Glomerular visceral epithelial cell (primary cell): ENCODE measurements at regions not wholly inside any gene's neighbourhood (a gene's known extent, or its start where the extent isn't known, plus 50 kb on each side); places are given as distances from the start of the nearest gene placed in this dataset.

Experiments used
- DNase-seq: peaks from one replicate; pipeline ENCODE4 v3.0.0-alpha.2; 2016; ENCODE audit errors: extremely low spot score

- no peak for DNase-seq
Observed at GRCh38 chr14:39998114-39998513, 565.9 kb upstream of the FBXO33 start.

GRCh38 chr14:39991041-39991440, 558.8 kb upstream of the FBXO33 start:
- DNase-seq, result no peak

GRCh38 chr14:39988939-39989338, 556.7 kb upstream of the FBXO33 start:
- DNase-seq, result peak; percentile 58

GRCh38 chr14:39984323-39984722, 552.1 kb upstream of the FBXO33 start:
- DNase-seq, result no peak

DNA sequence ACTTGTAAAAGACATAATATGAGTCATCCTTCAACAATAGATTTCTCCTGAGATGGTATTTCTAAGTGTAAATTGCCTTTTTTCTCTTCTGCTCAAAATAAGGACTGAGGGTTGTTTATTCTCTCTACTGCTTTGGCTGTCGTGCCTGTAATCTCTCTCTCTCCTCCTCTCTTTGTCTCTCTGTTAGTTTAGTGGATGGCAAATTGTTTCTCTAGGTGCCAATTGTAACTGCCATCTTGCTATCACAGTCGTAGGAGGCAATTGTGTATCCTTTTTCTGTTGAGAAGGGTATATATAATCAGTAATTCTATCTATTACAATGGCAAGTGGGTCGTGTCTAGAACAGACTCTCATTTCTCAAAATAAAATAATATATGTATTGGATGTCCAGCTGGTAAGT, 545.0 kb upstream of the FBXO33 start:
- no peak for DNase-seq

DNA sequence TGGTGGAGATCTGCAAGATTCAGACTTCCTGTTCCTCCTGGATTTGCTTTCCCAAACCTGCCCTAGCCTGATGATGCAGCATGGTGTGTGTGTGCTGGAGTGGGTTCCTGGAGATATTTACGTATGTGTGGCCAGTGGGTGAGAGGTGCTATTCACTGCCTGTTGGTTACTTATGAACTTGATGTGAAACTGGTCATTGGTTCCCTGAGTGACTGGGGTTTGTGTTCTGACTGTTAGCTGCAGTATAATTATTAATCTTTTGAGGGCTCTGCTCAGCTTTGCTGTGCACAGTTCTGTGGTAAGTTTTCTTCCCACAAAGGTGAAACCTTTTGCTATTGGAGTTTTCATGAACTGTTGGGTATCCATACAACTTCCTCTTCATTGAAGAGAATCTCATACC, 541.8 kb upstream of the FBXO33 start:
- DNase-seq, result peak; percentile 72

- no peak for DNase-seq
Observed at GRCh38 chr14:39972704-39973103, 540.5 kb upstream of the FBXO33 start.

DNA sequence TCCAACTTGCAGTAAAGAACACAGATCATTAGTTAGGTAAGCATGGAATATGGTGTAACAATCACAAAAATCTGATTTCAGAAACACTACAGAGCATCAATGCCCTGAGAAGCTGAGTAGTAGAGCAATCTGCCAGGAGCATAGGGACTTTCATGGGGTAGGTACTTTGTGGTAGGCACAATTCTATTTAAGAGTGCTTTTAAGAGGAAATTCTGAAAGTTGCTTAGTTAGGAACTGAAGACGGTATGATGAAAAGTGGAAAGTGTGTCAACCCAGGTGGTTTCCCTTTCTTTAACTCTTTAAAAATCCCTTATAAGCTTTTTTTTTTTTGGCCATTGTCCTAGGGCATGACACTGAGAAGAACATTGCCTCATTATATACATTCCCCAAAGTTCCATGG, 535.7 kb upstream of the FBXO33 start:
- no peak for DNase-seq

DNA sequence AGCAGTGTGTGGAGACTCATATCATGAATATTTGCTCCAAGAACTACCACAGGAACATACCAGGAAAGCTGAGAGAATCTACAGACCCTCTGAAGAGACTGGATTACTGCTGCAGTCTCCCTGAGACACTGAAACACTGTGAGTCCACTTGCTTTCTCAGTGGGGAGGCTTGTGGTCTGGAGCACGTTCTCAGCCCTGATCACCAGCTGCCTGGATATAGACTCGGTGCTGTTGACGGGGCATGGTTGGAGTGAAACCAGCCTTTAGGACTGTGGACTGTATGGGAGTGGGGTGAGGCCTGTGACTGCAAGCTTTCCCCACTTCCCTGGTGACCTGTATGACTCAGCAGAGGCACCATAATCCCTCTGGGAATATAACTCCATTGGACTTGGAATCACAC, 525.8 kb upstream of the FBXO33 start:
- no peak for DNase-seq

DNA sequence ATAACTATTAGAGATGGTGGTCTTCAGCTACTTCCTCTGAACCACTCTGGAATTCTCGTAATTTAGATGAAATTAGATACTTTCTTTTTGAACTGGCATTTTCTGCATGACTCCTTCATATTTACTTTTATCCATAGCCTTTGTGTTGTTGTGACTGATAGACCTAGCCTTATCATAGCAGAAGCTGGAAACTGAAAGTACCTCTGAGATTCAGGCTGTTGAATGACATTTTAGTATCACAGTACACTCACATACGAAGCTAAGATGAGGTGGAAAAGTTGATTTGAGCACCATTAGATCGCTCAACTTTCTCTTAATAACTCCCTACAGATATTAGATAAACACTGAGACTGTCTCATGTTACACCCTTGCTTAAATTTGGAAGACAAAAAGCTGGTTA, 525.1 kb upstream of the FBXO33 start:
- no peak for DNase-seq

- DNase-seq, result no peak
Observed at GRCh38 chr14:39956372-39956771, 524.1 kb upstream of the FBXO33 start.

DNA sequence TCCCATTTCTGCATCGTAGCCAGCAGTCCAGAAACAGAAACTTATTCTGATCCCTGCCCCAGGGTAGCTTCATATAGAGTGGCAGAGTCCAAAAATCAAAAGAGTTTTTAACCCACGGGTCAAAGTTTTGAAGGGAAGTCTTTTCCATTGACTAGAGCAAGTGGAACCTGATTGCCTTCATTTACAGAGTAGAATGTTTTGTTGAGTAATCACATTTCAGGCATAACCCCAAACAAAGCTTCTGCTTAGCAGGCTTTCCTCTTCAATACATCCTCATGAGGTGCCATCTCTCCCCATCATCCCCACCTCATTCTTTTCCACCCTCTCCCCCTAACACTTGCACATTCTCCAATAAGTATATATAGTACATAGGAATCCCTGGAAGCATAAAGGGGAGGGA, 516.0 kb upstream of the FBXO33 start:
- no peak for DNase-seq

DNA sequence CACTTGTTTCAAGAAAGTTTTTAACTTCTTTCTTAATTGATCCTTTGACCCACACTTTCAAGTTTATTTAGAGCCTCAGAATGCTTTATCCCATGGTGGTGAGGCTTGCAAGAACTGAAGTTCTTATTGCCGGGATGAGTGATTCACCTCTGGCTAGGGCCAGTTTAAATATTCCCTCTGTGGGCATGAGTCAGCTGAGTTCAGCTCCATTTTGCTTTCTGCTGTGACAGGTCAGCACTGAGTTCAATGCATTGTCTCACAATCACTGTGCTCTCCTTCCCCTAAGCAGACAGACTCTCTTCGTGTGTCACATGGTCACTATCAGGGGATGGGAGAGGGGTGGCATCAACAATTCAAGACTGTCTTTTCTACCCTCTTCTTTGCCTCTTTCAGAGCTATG, 514.6 kb upstream of the FBXO33 start:
- peak; percentile 69 for DNase-seq

- no peak for DNase-seq
Observed at GRCh38 chr14:39939023-39939422, 506.8 kb upstream of the FBXO33 start.

GRCh38 chr14:39912192-39913100, 480.2 kb upstream of the FBXO33 start:
- no peak for DNase-seq

DNA sequence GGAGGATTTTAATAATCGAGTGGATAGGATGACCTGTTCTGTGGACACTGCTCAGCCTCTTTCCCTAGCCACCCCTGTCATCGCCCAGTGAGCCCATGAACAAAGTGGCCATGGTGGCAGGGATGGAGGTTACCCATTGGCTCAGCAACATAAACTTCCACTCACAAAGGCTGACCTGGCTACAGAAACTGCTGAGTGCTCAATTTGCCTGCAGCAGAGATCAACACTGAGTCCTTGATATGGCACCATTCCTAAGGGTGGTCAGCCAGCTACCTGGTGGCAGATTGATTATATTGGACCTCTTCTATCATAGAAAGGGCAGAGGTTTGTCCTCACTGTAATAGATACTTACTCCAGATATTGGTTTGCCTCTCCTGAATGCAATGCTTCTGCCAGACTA, 465.4 kb upstream of the FBXO33 start:
- no peak for DNase-seq

DNA sequence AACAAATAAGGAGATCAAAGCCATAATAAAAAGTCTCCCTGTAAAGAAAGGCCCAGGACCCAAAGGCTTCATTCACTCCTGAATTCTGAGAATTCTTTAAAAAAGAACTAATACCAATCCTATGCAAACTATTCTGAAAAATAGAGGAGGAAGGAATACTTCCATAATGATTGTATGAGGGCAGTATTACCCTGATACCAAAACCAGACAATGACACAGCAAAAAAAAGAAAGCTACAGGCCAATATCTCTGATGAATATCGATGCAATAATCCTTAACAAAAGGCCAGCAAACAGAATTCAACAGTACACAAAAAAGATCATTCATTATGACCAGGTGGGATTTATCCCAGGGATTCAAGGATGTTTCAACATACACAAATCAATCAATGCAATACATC, 457.8 kb upstream of the FBXO33 start:
- no peak for DNase-seq

DNA sequence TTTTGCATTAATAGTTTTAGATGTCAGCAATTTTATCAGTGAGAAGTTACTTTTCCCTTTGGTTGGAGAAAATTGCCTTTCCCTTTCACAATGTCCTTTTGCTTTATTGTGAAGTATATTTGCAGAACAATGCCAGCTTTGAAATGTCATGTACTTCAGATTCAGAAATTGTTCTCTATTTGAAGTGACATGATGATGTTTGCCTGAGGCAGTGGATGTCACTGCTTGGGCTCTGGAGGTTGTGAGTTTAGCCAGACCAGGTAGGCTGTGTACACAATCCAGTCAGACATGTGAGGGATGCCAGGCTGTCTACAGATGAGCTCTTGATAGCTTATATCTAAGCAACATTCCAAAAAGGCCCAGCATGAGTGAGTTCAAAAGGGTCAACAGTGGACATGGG, 451.9 kb upstream of the FBXO33 start:
- no peak for DNase-seq

DNA sequence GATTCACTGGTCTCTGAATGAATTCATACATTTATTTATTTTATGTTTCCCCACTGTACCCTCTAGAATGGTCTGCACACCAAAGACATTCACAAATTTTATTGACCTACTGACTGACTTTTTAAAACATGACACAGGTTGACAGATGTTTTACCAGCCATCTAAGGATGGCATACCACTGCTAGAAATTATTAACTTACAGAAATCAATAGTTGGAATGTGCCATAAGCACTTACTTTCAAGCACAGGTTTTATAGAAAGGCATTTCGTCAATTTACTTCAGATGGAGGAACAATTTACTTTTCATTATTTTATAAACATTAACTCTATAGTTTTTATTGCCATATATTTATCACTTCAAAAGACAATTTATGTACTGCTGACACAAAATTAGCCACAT, 448.7 kb upstream of the FBXO33 start:
- no peak for DNase-seq

- no peak for DNase-seq
Observed at GRCh38 chr14:39880106-39880695, 448.0 kb upstream of the FBXO33 start.

GRCh38 chr14:39877577-39878190, 445.5 kb upstream of the FBXO33 start:
- no peak for DNase-seq

GRCh38 chr14:39876916-39877315, 444.7 kb upstream of the FBXO33 start:
- DNase-seq, result peak; percentile 1

GRCh38 chr14:39875028-39875427, 442.8 kb upstream of the FBXO33 start:
- DNase-seq, result no peak
